KMS-11 (cell line): ENCODE measurements at regions not wholly inside any gene's neighbourhood (a gene's known extent, or its start where the extent isn't known, plus 50 kb on each side); places are given as distances from the start of the nearest gene placed in this dataset.

Experiments
- H2AFZ ChIP-seq: fragments of 200-600 bp; sonication (generic); 2 replicates; pipeline ENCODE4 v1.6.1; 2016; ENCODE audit warnings: antibody characterized with exemption, mixed run types, low read depth
- H3K27ac ChIP-seq: fragments of 200-600 bp; sonication (generic); 2 replicates; pipeline ENCODE4 v1.6.1; 2016; ENCODE audit warnings: mild to moderate bottlenecking, mixed run types
- H3K27me3 ChIP-seq: fragments of 200-600 bp; sonication (generic); 2 replicates; pipeline ENCODE4 v1.6.1; 2017; ENCODE audit warnings: mild to moderate bottlenecking, low read depth, mixed run types, moderate library complexity; ENCODE audit not compliant: insufficient read depth
- H3K36me3 ChIP-seq: fragments of 200-600 bp; sonication (generic); 2 replicates; pipeline ENCODE4 v1.6.1; 2017; ENCODE audit warnings: mild to moderate bottlenecking, mixed run types; ENCODE audit not compliant: insufficient read depth
- H3K4me1 ChIP-seq: fragments of 200-600 bp; sonication (generic); 2 replicates; pipeline ENCODE4 v1.6.1; 2016; ENCODE audit warnings: mild to moderate bottlenecking, low read depth, mixed run types; ENCODE audit not compliant: poor library complexity, severe bottlenecking
- H3K4me2 ChIP-seq: fragments of 200-600 bp; sonication (generic); 2 replicates; pipeline ENCODE4 v1.7.0; 2016; ENCODE audit warnings: mild to moderate bottlenecking, mixed run types
- H3K4me3 ChIP-seq: fragments of 200-600 bp; sonication (generic); IDR thresholded peaks from 2 replicates; pipeline ENCODE4 v1.6.1; 2017; ENCODE audit warnings: low read depth, low read length, mixed read lengths; ENCODE audit not compliant: insufficient read depth
- H3K79me2 ChIP-seq: fragments of 200-600 bp; sonication (generic); 2 replicates; pipeline ENCODE4 v1.6.1; 2016; ENCODE audit warnings: low read depth, mixed run types; ENCODE audit not compliant: insufficient read depth
- H3K9ac ChIP-seq: fragments of 200-600 bp; sonication (generic); 2 replicates; pipeline ENCODE4 v1.6.1; 2016; ENCODE audit warnings: mild to moderate bottlenecking, mixed run types
- H4K20me1 ChIP-seq: fragments of 200-600 bp; sonication (generic); 2 replicates; pipeline ENCODE4 v1.6.1; 2016; ENCODE audit warnings: mild to moderate bottlenecking, mixed run types; ENCODE audit not compliant: insufficient read depth
- TF ChIP-seq, protein P1 (sequence below): fragments of 200-600 bp; sonication (generic); conservative IDR thresholded peaks from 2 replicates; pipeline ENCODE4 v1.6.1; 2017; ENCODE audit warnings: low read depth, mild to moderate bottlenecking, antibody characterized with exemption, low read length, moderate library complexity, mixed read lengths

DNA sequence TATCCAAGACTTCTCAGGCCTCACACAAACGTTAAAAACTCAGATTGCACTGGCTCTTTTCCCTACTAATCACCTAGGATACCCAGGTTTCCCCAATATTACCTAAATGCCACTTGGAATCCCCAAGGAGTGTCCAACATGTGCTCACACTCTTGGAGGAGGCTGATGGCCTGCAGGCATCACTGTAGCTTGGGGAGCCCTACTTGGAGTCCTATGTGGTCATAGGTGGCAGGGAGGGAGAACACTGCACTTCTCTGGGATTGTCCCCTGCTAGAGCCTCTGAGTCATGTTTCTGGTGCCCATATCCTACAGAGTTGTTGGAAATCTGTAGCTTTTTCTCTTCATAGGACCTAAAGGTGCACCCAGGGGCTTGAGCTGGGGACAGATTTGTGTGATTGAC is 433.7 kb downstream of the ARHGEF28 start:
- H3K27ac ChIP-seq, result no peak overlapping the region
- H2AFZ ChIP-seq, result no peak overlapping the region

DNA sequence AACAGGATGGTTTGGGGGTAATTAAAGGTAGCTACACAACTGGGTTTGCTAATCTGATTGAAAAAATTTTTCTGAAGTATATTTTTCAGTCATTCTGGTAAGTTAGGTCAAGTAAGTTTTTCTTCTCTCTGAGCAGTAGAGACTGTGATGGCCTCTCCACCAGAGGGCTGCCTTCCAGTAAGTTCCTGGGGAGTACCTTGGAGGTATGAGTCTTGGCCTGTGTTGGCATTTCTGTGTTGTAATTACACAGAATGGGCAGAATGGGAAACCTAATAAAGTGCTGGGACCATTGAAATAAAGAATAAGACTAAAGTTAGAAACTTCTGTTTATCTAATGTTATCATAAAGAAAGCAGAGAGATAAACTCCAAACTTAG is 430.8 kb downstream of the ARHGEF28 start:
- no peaks in the 10 kb centered on the region for H4K20me1 ChIP-seq
- peaks cover 25% of the 10 kb centered on the region for H3K4me1 ChIP-seq
- no peaks in the 10 kb centered on the region for H3K27me3 ChIP-seq
- 0 out of 2 replicates have a peak overlapping the region, but pooled peaks have one; percentile 7 for H2AFZ ChIP-seq
- TF ChIP-seq, protein P1, sequence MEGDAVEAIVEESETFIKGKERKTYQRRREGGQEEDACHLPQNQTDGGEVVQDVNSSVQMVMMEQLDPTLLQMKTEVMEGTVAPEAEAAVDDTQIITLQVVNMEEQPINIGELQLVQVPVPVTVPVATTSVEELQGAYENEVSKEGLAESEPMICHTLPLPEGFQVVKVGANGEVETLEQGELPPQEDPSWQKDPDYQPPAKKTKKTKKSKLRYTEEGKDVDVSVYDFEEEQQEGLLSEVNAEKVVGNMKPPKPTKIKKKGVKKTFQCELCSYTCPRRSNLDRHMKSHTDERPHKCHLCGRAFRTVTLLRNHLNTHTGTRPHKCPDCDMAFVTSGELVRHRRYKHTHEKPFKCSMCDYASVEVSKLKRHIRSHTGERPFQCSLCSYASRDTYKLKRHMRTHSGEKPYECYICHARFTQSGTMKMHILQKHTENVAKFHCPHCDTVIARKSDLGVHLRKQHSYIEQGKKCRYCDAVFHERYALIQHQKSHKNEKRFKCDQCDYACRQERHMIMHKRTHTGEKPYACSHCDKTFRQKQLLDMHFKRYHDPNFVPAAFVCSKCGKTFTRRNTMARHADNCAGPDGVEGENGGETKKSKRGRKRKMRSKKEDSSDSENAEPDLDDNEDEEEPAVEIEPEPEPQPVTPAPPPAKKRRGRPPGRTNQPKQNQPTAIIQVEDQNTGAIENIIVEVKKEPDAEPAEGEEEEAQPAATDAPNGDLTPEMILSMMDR, result peak; percentile 59; the same call in 1 of the 2 replicates
- no peaks in the 10 kb centered on the region for H3K79me2 ChIP-seq
- no peak overlapping the region for H3K4me3 ChIP-seq
- no peak overlapping the region for H3K4me2 ChIP-seq
- H3K9ac ChIP-seq, result no peak overlapping the region
- H3K27ac ChIP-seq, result no peak overlapping the region
- H3K36me3 ChIP-seq, result no peaks in the 10 kb centered on the region

More for the DNA sequence above, 433.7 kb downstream of the ARHGEF28 start:
- H3K27me3 ChIP-seq, result no peaks in the 10 kb centered on the region
- no peaks in the 10 kb centered on the region for H3K79me2 ChIP-seq
- no peak overlapping the region for H3K4me2 ChIP-seq
- peaks cover 36% of the 10 kb centered on the region for H3K4me1 ChIP-seq
- H3K9ac ChIP-seq, result no peak overlapping the region
- no peak overlapping the region for H3K4me3 ChIP-seq
- TF ChIP-seq, protein P1, result no peak
- no peaks in the 10 kb centered on the region for H4K20me1 ChIP-seq
- no peaks in the 10 kb centered on the region for H3K36me3 ChIP-seq

DNA sequence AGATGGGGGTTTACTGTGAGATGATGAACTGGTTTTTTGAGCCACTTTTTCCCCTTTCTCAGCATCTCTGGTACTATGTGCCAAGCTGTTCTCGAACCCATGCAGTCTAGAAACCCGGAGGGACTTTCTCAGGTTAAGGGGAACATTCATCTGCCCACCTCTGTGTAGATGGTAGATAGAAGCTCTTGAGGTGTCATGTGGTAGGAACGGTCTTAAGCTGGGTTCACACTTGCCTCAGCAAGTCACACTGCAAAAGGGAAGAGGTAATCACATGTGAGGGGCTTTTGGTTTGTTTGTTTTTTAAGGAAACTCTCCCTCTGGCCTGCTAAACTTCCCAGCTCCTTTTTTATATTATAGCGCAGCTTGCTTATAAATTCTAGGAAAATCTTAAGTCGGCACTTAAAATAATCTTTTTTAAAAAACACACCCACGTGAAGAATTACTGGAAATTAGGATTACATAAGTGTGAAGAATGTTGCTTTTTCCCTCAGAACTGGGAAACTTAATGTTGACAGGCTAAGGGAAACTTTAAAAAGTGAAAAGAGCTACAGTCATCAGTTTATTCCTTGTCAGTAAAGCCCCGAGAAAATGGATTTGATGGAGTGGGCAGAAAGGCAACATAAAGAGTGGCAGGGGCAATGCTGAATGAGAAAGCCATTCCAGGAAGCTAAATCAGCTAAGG is 430.3 kb downstream of the ARHGEF28 start:
- TF ChIP-seq, protein P1, result no peak
- H2AFZ ChIP-seq, result peak overlapping the region; percentile 16; the same call in 1 of the 2 replicates

DNA sequence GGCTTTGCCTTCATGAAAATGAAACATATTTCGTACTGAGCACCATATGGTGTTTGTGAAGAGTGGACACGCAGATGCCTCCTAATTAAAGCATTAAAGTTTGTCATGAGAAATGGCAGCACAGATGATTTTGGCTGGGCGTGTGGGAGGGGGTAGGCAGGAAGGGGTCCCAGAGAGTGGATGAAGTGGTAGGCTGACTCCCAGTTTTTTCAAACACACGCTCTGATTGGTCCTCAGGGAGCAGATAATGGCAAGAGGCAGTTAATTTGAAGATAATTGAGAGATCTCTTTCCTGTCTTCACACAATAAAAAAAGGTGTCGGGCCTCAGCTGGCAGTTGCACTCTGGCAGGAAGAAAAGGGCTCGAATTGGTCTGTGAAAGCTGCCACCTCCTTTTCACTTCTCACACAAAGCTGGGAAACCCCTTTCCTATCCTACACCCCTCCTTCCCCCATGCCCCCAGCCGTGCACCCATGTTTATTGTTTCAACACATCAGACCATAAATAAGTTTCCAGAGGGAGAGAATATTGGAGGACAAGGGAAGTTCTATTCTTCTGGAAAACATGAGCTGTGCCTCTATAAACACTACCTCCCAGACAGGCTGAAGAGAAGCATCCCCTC is 429.6 kb downstream of the ARHGEF28 start:
- Histone ChIP-seq H2AFZ (peak overlapping the region; percentile 16; the same call in 1 of the 2 replicates), H4K20me1 (no peaks in the 10 kb centered on the region)

More for the DNA sequence above, 430.3 kb downstream of the ARHGEF28 start:
- H3K4me3 ChIP-seq, result no peak overlapping the region
- H3K79me2 ChIP-seq, result no peaks in the 10 kb centered on the region
- H3K4me1 ChIP-seq, result peaks cover 25% of the 10 kb centered on the region
- H3K27ac ChIP-seq, result peak overlapping the region; percentile 19; the same call in 1 of the 2 replicates
- H3K27me3 ChIP-seq, result no peaks in the 10 kb centered on the region
- no peaks in the 10 kb centered on the region for H3K36me3 ChIP-seq
- peak overlapping the region; percentile 36; the same call in 1 of the 2 replicates for H3K4me2 ChIP-seq
- H3K9ac ChIP-seq, result no peak overlapping the region; the same call in 1 of the 2 replicates
- no peaks in the 10 kb centered on the region for H4K20me1 ChIP-seq

More for the DNA sequence above, 429.6 kb downstream of the ARHGEF28 start:
- Histone ChIP-seq H3K4me3 (no peak overlapping the region), H3K36me3 (no peaks in the 10 kb centered on the region), H3K4me1 (peaks cover 25% of the 10 kb centered on the region), H3K9ac (no peak overlapping the region; the same call in 1 of the 2 replicates), H3K27me3 (no peaks in the 10 kb centered on the region), H3K27ac (peak overlapping the region; percentile 19; the same call in 1 of the 2 replicates), H3K79me2 (no peaks in the 10 kb centered on the region), H3K4me2 (peak overlapping the region; percentile 36; the same call in 1 of the 2 replicates)
- TF ChIP-seq, protein P1, result no peak
